MV-4-11 (cell line): ENCODE measurements at regions not wholly inside any gene's neighbourhood (a gene's known extent, or its start where the extent isn't known, plus 50 kb on each side); places are given as distances from the start of the nearest gene placed in this dataset.
"Not testable (repeated sequence)": the region's sequence is repeated elsewhere in the genome, so short reads cannot be mapped to it uniquely, and the experiment has no call there.

Source experiments
- DNase-seq: peaks from one replicate; lab custom pipeline; 2025; lab: John Stamatoyannopoulos, UW

- no peak for DNase-seq
Measured at GRCh38 chr10:125236091-125236490, 75.7 kb upstream of the CTBP2 start.

- peak; percentile 33 for DNase-seq
Measured at GRCh38 chr10:125235093-125236069, 75.0 kb upstream of the CTBP2 start.

DNA sequence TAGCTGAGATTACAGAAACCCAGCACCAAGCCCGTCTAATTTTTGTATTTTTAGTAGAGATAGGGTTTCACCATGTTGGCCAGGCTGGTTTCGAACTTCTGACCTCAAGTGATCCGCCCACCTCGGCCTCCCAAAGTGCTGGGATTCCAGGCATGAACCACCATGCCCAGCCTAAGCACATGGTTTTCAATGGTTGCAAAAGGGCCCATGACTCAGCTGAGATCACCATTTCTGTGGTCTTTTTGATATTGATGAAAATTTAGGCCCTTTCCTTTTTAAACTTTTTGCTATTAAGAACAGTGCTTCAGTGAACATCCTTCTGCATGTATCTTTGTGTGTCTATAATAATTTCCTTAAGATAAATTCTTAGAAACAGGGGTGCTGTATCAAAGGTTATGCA is 74.2 kb upstream of the CTBP2 start:
- DNase-seq: peak; percentile 20

DNA sequence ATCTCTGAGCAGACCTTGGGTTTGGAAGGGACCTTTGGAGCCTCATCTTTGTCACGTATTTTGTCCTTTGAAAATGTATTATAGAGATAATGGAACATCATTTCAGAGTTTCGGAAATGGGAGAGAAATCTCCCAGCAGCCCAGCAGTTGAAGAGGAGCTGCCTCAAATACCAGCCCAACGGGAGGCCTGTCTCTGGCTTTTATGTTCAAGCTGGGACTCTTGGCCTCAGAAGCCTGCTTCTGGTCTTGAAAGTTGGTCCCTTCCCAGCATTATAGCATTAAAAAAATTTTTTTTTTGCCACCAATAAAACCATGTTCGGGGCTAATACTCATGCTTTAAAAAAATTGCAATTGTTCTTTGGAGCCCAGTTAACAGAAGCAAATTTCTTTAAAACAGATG is 73.4 kb upstream of the CTBP2 start:
- no peak for DNase-seq

GRCh38 chr10:125232841-125233240 is 72.5 kb upstream of the CTBP2 start:
- no peak for DNase-seq

GRCh38 chr10:125231813-125232475 is 71.6 kb upstream of the CTBP2 start:
- no peak for DNase-seq

DNA sequence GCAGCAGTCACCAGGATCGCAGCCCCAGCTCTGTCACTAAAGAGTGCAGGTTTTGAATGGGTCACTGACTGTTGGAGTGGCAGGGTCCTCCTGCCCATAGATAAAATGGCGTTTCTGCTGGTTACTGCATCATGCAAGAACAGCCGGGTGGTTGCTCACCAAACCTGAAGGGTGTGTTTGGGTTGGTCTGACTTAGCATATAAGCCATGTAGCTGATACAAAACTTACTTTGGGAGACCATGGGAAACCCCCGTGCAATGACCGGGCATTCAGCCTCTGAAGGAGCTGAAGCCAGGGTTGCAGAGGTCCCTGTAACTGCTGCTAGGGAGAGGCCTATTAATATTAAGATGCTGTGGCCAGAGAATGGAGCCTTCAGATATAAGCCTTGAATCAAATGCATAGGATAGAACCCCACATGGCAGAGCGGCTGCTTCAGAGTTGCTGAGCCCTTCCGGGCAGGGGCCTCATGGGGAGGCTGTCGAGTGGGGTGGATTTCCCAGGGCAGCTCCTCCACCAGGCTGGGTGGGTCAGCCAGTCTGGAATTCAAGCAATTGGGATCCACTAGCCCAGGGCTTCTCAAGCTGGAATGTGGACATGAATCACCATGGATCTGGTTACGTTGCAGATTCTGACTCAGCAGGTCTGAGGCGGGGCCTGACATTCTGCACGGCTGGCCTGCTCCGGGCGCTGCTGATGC is 70.9 kb upstream of the CTBP2 start:
- DNase-seq: no peak

GRCh38 chr10:125230251-125230650 is 69.9 kb upstream of the CTBP2 start:
- no peak for DNase-seq

DNA sequence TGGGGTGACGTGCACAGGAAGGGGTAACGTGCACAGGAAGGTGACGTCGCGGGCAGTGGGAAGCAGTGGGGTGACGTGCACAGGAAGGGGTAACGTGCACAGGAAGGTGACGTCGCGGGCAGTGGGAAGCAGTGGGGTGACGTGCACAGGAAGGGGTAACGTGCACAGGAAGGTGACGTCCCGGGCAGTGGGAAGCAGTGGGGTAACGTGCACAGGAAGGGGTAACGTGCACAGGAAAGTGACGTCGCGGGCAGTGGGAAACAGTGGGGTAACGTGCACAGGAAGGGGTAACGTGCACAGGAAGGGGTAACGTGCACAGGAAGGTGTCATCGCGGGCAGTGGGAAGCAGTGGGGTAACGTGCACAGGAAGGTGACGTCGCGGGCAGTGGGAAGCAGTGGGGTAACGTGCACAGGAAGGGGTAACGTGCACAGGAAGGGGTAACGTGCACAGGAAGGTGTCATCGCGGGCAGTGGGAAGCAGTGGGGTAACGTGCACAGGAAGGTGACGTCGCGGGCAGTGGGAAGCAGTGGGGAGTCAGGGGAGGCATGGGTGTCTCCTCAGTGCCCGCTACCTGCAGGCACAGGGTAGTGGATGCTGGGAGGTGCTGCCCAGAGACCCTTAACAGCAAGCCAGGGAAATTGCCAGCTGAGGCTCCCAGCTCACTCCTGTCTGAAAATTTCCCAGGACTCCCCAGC is 68.0 kb upstream of the CTBP2 start:
- not testable (repeated sequence) for DNase-seq

DNA sequence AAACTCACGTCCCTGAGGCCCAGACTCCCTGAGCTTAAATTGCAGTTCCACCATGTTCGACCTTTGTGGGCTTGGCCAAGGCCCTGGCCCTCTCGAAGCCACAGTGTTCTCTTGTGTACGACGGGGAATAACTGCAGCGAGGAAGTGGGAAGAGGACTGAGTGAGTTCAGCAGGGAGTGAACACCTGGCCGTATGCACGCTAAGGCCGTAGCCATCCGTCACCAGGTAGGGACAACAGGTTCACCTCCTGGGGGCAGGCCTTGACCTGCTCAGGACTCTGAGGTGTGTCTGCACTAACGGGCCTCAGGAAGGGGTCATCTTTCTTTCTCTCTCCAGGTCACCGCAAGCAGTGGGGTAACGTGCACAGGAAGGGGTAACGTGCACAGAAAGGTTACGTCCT is 67.2 kb upstream of the CTBP2 start:
- DNase-seq: no peak

- DNase-seq: no peak
Measured at GRCh38 chr10:125226823-125227222, 66.5 kb upstream of the CTBP2 start.

DNA sequence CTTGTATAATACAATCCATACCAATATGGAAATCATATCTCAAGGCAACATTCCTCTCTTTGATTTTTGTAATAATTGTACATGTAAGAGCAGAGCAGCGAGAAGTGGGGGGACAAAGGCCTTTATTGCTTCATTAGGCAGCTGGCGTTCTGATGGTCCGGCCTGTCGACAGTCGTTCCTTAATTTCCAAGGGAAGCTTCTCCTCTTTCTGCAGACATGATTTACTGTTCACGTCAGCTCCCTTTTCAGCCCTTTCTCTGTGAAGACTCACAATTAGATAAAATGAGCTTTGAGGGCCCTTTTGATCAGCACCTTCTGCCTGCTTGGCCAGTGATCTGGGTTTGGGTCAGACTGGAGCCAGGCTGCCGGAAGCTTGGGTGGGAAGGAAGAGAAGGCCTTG is 65.6 kb upstream of the CTBP2 start:
- no peak for DNase-seq

- DNase-seq: no peak
Measured at GRCh38 chr10:125225051-125225450, 64.7 kb upstream of the CTBP2 start.

GRCh38 chr10:125222515-125223308 is 62.3 kb upstream of the CTBP2 start:
- no peak for DNase-seq

DNA sequence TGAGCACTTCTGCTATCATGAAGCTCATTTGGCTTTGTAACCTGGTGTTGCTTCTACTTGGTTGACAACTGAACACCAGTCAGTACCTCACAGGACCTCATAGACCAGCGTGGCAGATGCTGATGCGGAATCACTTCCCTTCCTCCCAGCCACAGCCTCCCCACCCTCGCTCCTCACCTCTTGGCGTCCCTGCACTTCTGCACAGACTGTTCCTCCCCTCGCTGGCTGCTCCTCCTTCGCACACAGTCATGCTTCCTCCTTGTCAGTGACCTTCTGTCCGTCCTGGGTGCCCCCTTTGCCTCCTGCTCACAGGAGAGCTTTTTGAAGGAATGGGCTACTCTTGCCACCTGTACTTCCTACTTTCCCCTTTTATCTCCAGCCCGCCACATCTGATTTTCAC is 61.4 kb upstream of the CTBP2 start:
- DNase-seq: no peak

DNA sequence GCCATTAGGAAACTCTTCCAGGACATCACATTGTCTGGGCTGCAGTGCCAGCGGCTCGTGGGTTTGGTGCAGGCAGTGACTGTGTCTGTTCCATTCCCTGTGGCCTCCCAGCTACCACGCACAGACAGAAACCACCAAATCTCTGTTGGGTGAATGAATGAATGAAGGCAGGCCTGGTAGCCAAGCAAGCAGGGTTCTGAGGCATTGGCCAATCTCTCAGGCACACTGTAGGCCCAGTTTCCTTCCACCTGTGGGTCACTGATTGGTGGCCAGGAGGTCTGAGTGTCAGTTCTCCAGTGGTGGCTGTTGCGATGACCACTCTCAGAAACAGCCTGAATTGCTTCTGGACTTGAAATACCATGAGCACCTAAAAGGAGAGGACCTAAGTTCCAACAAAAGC is 59.4 kb upstream of the CTBP2 start:
- DNase-seq: no peak

DNA sequence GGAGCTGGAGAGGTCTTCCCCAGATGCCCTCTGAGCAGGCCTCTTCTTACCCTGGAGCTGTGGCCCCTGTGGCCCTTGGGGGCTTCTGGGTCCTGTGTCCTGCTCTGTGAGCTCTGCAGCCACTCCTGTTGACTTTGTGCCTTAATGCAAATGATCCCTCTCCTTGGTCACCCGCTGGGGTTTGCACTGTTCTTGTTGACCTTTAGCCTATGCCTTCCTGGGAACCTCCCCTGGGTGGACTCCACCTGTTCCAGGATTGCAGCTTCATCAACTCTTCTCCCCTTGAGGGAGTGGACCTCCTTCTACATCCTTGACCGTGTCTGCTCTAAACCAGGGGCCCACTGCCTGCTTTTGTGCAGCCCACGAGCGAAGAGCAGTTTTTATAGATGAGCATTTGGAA is 58.6 kb upstream of the CTBP2 start:
- DNase-seq: no peak

GRCh38 chr10:125217990-125218675 is 57.8 kb upstream of the CTBP2 start:
- no peak for DNase-seq

DNA sequence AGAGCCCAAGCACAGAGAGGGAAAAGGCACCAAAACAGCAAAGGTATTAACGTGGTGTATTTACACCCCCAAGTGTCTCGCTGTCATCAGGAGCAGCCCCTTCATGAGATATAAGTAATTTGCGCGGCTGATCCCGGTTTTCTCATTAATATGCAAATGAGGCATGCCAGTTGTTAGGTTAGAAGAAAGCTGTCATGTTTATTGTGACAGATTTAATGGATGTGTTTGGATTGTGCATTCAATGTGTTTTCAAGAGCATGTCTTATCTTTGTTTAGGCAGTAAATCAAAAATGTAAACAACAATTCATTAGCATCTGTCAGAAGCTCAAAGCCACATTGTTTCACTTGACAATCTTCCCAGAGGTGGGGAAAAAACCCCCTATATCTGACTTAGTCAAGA is 56.5 kb upstream of the CTBP2 start:
- DNase-seq: no peak

GRCh38 chr10:125216309-125216708 is 55.9 kb upstream of the CTBP2 start:
- DNase-seq: no peak

DNA sequence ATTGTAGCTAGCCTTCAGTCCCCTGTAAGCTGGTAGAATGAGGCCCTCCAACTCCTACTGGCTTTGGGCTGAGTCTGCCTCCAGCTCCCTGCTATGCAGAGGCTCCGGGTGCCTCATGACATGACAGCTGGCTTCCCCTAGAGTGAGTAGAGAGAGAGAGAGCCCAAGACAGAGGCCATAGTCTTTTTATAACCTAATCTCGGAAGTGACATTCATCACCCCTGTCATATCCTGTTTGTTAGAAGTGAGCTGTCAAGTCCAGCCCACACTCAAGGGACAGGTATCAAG is 53.9 kb upstream of the CTBP2 start:
- DNase-seq: no peak
